GDM1 (cell line): ENCODE measurements at regions not wholly inside any gene's neighbourhood (a gene's known extent, or its start where the extent isn't known, plus 50 kb on each side); places are given as distances from the start of the nearest gene placed in this dataset.

Experiments used
- DNase-seq: peaks from one replicate; lab custom pipeline; 2025; lab: John Stamatoyannopoulos, UW

GRCh38 chr20:61161726-61162390, 90.2 kb upstream of the CDH4 start:
- DNase-seq: no peak

- no peak for DNase-seq
Observed at GRCh38 chr20:61162451-61162850, 89.6 kb upstream of the CDH4 start.

- DNase-seq: no peak
Observed at GRCh38 chr20:61163031-61163430, 89.0 kb upstream of the CDH4 start.

GRCh38 chr20:61166324-61166723, 85.7 kb upstream of the CDH4 start:
- no peak for DNase-seq

GRCh38 chr20:61168605-61169004, 83.5 kb upstream of the CDH4 start:
- DNase-seq: no peak

- no peak for DNase-seq
Observed at GRCh38 chr20:61169874-61170273, 82.2 kb upstream of the CDH4 start.

- DNase-seq: no peak
Observed at GRCh38 chr20:61170496-61171320, 81.4 kb upstream of the CDH4 start.

GRCh38 chr20:61173267-61173666, 78.8 kb upstream of the CDH4 start:
- no peak for DNase-seq

GRCh38 chr20:61173961-61174725, 77.9 kb upstream of the CDH4 start:
- DNase-seq: no peak

GRCh38 chr20:61176874-61177273, 75.2 kb upstream of the CDH4 start:
- DNase-seq: no peak

- DNase-seq: no peak
Observed at GRCh38 chr20:61178551-61179071, 73.5 kb upstream of the CDH4 start.

- DNase-seq: no peak
Observed at GRCh38 chr20:61184194-61184593, 67.9 kb upstream of the CDH4 start.

GRCh38 chr20:61185181-61185580, 66.9 kb upstream of the CDH4 start:
- DNase-seq: no peak

- no peak for DNase-seq
Observed at GRCh38 chr20:61185841-61186601, 66.0 kb upstream of the CDH4 start.

GRCh38 chr20:61186771-61187472, 65.1 kb upstream of the CDH4 start:
- no peak for DNase-seq

GRCh38 chr20:61189534-61189933, 62.5 kb upstream of the CDH4 start:
- no peak for DNase-seq

- DNase-seq: no peak
Observed at GRCh38 chr20:61191096-61191495, 61.0 kb upstream of the CDH4 start.

- DNase-seq: no peak
Observed at GRCh38 chr20:61192337-61192950, 59.6 kb upstream of the CDH4 start.

- no peak for DNase-seq
Observed at GRCh38 chr20:61193164-61193563, 58.9 kb upstream of the CDH4 start.
